Esophagus muscularis mucosa (tissue), 4 donors: ENCODE measurements at regions not wholly inside any gene's neighbourhood (a gene's known extent, or its start where the extent isn't known, plus 50 kb on each side); places are given as distances from the start of the nearest gene placed in this dataset.
"Not testable (repeated sequence)": the region's sequence is repeated elsewhere in the genome, so short reads cannot be mapped to it uniquely, and the experiment has no call there.

Experiments used
- CTCF ChIP-seq, 3 experiments: fragments of 200-600 bp in 2 of 3; fragments of 450-650 bp in 1 of 3; sonication (generic) in 2 of 3; IDR thresholded peaks; one replicate each; pipeline ENCODE4 v1.5.1; 2017 to 2019; ENCODE audit warnings: antibody characterized with exemption in 3 of 3, mild to moderate bottlenecking in 2 of 3, moderate library complexity in 1 of 3
- EP300 ChIP-seq: sonication (generic); formaldehyde crosslinking; IDR thresholded peaks from one replicate; pipeline ENCODE4 v1.6.1; 2017; ENCODE audit warnings: antibody characterized with exemption
- POLR2AphosphoS5 ChIP-seq, 2 donors: sonication (generic); formaldehyde crosslinking; IDR thresholded peaks; one replicate each; pipeline ENCODE4 v1.6.1; 2017; ENCODE audit warnings: antibody characterized with exemption in 2 of 2

GRCh38 chr17:34039759-34040555 is 215.1 kb upstream of the CCL2 start:
- not testable (repeated sequence) for TF ChIP-seq CTCF (IDR thresholded peaks at IDR 0.05); EP300; POLR2AphosphoS5 (IDR thresholded peaks at IDR 0.05)
